ENCODE measurements at regions not wholly inside any gene's neighbourhood (a gene's known extent, or its start where the extent isn't known, plus 50 kb on each side); places are given as distances from the start of the nearest gene placed in this dataset.

- no peak for DNase-seq (ENCODE audit: low spot score)
These were observed 466.2 kb downstream of the BCOR start for GRCh38 chrX:39631276-39632229.

DNA sequence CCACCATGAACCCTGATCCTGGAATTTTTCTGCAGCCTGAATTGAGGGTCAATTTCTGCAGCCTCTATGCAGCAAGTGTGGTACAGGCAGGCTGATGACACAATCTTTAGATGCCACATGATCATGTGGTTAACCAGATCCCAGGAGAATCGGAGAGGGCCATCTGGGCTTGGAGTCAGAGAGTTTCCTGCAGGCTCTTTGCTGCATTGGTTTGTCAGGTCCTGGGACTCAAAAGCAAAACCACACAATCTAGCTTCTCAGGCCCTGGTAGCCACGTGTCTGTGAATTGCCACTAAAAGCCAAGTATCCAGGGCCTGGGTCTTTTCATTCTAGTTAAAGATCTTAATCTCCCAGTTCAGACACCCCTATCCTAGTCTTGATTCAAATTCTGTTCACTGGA, 464.5 kb downstream of the BCOR start:
- DNase-seq (ENCODE audit: low spot score), result peak; percentile 22

DNA sequence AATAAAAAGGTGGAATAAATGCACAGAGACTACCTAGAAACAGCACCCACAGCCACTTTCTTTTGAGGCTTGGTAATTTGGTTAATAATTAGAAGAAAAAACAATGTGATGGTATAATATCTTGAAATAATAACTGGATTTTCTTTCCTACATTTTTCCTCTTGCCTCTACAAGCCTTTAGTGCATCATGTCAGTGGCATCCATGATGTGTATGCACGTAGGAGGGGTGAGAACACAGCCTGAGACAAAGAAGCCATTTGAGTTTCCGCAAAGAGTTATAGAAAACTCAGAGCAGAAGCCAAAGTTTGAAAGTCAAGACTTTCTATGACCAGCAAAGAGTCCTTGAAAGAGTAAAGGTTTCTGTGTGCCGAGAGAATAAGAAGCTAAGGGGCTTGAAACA, 461.3 kb downstream of the BCOR start:
- no peak for DNase-seq (ENCODE audit: low spot score)

DNA sequence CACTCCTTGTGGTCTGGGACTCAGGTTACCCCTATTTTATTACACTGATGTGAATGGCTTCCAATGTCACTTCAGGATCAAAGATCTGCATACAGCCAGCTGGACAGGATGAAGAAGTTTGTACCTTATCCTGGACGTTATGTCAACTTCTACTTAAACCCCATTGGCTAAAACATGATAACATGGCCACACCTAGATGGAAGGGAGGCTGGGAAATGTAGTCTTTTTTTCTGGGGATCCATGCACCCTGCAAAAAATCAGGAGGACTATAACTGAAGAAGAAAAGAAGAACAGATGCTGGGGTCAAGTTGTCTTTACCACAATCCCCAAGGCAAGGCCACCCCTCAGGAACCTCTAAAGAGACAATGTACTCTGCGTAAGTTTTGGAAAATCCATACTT, 459.2 kb downstream of the BCOR start:
- DNase-seq (ENCODE audit: low spot score), result no peak

GRCh38 chrX:39639871-39640270, 457.9 kb downstream of the BCOR start:
- DNase-seq (ENCODE audit: low spot score), result no peak

DNA sequence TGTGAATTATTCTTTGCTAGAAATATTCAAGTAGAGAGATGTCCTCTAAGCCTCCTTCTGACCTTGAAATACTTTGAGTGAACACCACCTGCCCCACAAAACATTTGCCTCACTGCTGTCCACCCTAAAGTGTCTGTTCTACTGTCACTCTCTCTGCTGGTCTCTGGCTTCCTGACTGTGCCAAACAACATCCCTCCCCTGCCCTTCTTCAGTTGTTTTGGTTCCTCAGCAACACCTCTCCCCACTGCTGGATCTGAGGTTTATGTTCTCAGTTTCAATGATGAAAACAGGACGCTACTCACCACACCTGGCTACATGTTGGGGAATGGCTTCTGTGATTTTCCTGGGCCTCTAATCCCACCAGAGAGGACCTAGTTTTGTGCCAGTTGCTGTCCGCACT, 456.9 kb downstream of the BCOR start:
- no peak for DNase-seq (ENCODE audit: low spot score)

DNA sequence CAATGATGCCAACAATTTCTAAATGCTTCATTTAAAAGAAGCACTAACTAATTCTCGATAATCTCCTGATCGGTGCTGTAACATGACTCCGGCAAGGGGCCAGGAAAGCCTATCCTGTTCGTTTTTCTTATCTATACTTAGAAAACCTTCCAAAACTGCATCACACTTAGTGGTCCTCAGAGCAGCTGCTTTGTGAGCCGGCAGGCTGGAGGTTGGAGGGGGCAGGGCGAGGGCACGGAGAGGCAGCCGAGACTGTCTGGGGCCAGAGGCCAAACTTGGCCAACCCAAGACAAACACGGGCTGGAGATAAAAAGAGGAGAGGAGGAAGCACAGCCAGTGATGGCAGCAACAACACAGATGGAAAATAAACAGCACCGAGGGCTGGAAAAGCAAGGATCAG, 455.7 kb downstream of the BCOR start:
- no peak for DNase-seq (ENCODE audit: low spot score)

- no peak for DNase-seq (ENCODE audit: low spot score)
These were observed 454.2 kb downstream of the BCOR start for GRCh38 chrX:39643550-39643949.

- peak; percentile 26 for DNase-seq (ENCODE audit: low spot score)
These were observed 452.4 kb downstream of the BCOR start for GRCh38 chrX:39645178-39645895.

- no peak for DNase-seq (ENCODE audit: low spot score)
These were observed 449.1 kb downstream of the BCOR start for GRCh38 chrX:39648548-39649254.

DNA sequence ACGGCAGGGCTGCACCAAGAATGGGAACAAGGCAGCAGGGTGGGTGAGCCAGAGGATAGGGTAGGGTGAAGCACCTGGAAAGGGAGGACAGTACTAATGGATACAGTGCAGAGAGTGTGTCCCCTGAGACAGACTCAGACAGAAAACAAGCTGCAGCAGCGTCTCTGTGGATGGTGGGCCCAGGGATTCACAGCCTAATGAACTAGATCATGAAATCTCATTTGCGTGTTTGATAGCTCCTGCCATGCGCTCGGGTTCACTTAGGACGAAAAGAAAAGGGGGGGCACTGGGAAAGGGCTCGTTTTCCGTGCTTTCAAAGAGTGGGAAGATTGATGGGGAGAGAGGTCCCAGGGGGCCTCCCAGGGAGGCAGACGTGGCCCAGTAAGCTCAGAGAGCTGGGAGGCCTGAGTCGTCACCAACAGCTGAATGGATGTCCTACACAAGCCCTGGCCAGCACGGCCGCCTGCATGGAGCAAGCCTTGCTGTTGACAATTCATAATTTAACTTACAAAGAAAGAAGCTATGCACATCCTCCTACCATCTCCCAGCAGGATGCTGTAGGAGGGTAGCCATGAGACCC, 446.9 kb downstream of the BCOR start:
- DNase-seq (ENCODE audit: low spot score), result no peak

- no peak for DNase-seq (ENCODE audit: low spot score)
These were observed 445.4 kb downstream of the BCOR start for GRCh38 chrX:39652336-39652735.

GRCh38 chrX:39653691-39654090, 444.1 kb downstream of the BCOR start:
- DNase-seq (ENCODE audit: low spot score), result no peak

GRCh38 chrX:39654183-39654925, 443.4 kb downstream of the BCOR start:
- DNase-seq (ENCODE audit: low spot score), result no peak

GRCh38 chrX:39654952-39655351, 442.8 kb downstream of the BCOR start:
- no peak for DNase-seq (ENCODE audit: low spot score)

GRCh38 chrX:39661116-39661907, 436.4 kb downstream of the BCOR start:
- DNase-seq (ENCODE audit: low spot score), result no peak

GRCh38 chrX:39665830-39666518, 431.8 kb downstream of the BCOR start:
- no peak for DNase-seq (ENCODE audit: low spot score)

GRCh38 chrX:39667191-39667590, 430.6 kb downstream of the BCOR start:
- DNase-seq (ENCODE audit: low spot score), result no peak

- DNase-seq (ENCODE audit: low spot score), result no peak
These were observed 429.8 kb downstream of the BCOR start for GRCh38 chrX:39667736-39668482.
